ENCODE measurements at regions not wholly inside any gene's neighbourhood (a gene's known extent, or its start where the extent isn't known, plus 50 kb on each side); places are given as distances from the start of the nearest gene placed in this dataset.

DNA sequence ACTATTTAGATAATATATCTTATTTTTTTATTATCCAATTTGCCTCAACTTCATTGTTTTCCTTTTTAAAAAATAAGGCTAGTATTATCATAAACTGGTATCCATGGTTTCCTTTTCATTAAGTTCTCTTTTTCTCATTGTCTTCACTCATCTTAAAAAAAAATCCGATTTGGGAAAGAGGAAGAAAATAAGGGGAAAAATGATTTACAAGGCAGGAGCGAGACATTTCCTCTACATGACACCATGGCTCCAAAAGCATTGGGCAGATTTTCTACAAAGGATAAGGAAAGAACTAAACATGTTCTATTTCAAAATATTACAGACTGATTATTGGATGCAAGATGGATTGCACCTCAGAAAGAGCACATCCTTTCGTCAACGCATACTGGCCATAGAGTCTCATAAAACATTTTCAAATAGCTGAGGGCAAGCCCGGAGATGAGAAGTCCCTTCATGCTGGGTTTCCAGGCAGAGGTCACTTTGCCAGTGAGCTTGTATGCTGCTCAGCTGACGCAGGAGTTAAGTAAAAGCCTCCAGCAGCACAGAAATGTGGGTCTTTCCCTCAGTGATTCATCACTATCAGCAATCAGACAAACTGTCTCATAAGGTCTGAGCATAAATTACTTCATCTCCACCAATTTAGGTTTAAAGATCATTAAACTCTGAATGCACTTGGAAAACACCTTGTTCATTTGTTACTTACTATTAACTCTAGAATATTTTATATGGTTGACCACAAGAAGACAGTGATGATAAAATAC is 129.0 kb upstream of the TNFAIP3 start:
- no peak overlapping the region for H3K14ac ChIP-seq (ENCODE audit: insufficient read length)
- no peak for TF ChIP-seq ZNF274 (IDR thresholded peaks at IDR 0.05; ENCODE audit: borderline replicate concordance, extremely low read depth, low read length)
- no peak for TF ChIP-seq JUN (IDR thresholded peaks at IDR 0.05; ENCODE audit: low read depth, low read length)
- no peak overlapping the region for H4K8ac ChIP-seq (ENCODE audit: extremely low read depth, insufficient read depth, low read length)
- H2BK120ac ChIP-seq (replicated peaks; ENCODE audit: low read depth, low read length), result no peak overlapping the region
- H2BK15ac ChIP-seq (ENCODE audit: low read length), result no peak overlapping the region
- no peaks in the 10 kb centered on the region for H3K9me3 ChIP-seq (ENCODE audit: insufficient read depth in 2 of 2, low read depth in 1 of 2, low read length in 1 of 2)
- CTCF ChIA-PET (ENCODE audit: partially characterized antibody), result interaction anchor here (1.0 kb wide), 1 partner anchor 424 kb away, joined by 3 read pairs; no protein-coding TSS in a partner anchor
- FAIRE-seq (no peak), DNase-seq (ENCODE audit: low read depth in 1 of 2, low spot score in 2 of 2) (no peak)
- no peaks in the 10 kb centered on the region for H4K20me1 ChIP-seq (replicated peaks in 1 of 2; ENCODE audit: control insufficient read depth in 1 of 2, insufficient read depth in 2 of 2, low read length in 2 of 2)
- no peaks in the 10 kb centered on the region for H3K27me3 ChIP-seq (replicated peaks in 1 of 4; ENCODE audit: control insufficient read depth in 3 of 4, extremely low read depth in 1 of 4, insufficient read depth in 3 of 4, low read length in 3 of 4)
- no peaks in the 10 kb centered on the region for H3K36me3 ChIP-seq (ENCODE audit: control insufficient read depth in 2 of 4, insufficient read depth in 4 of 4, low read length in 3 of 4)
- H3K23ac ChIP-seq (ENCODE audit: insufficient read length), result no peak overlapping the region
- H2AK5ac ChIP-seq (ENCODE audit: low read depth, low read length), result no peak overlapping the region
- H3K4me3 ChIP-seq (ENCODE audit: extremely low read depth in 1 of 4, insufficient read depth in 2 of 4, low read depth in 3 of 4, low read length in 4 of 4), result no peak overlapping the region
- no peak overlapping the region for H3K9ac ChIP-seq (replicated peaks in 1 of 4; ENCODE audit: extremely low read depth in 1 of 4, low read depth in 3 of 4, low read length in 3 of 4)
- H4K91ac ChIP-seq (replicated peaks; ENCODE audit: insufficient read length, low read length), result no peak overlapping the region
- POLR2A ChIA-PET (ENCODE audit: partially characterized antibody), result no interaction called here
- no peak overlapping the region for H3K56ac ChIP-seq (replicated peaks; ENCODE audit: insufficient read length, low read depth, low read length)
- no peak overlapping the region for H3K27ac ChIP-seq (ENCODE audit: low read depth, low read length)
- H3K79me2 ChIP-seq (ENCODE audit: control insufficient read depth in 1 of 2, insufficient read depth in 2 of 2, low read length in 2 of 2), result no peaks in the 10 kb centered on the region
- no peak overlapping the region for H2BK12ac ChIP-seq (ENCODE audit: low read depth, low read length)
- no peaks in the 10 kb centered on the region for H3K79me1 ChIP-seq (ENCODE audit: low read depth, low read length)
- H3K4me2 ChIP-seq (ENCODE audit: insufficient read depth in 1 of 2, low read depth in 2 of 2, low read length in 2 of 2), result no peak overlapping the region
- no peaks in the 10 kb centered on the region for H3K23me2 ChIP-seq (ENCODE audit: low read depth, low read length)
- 85% methylated on average over 6 of the region's 6 CpGs; no CpG with 5 or more reads in 1 of the 2 experiments for WGBS, 2 experiments (ENCODE audit: extremely low coverage in 1 of 2, insufficient coverage in 1 of 2, insufficient read length in 1 of 2, insufficient replicate concordance in 2 of 2, low coverage in 1 of 2, low lambda C conversion rate in 2 of 2, missing lambda C conversion rate in 1 of 2)
- no peak overlapping the region for H2BK20ac ChIP-seq (ENCODE audit: low read length)
- no peak overlapping the region for H4K5ac ChIP-seq (ENCODE audit: insufficient read length, low read depth, low read length)
- no peak overlapping the region for H2BK5ac ChIP-seq (ENCODE audit: low read depth, low read length)
- H3K4me1 ChIP-seq (replicated peaks in 1 of 4; ENCODE audit: control insufficient read depth in 3 of 4, insufficient read depth in 4 of 4, low read length in 3 of 4), result 0 out of 7 replicates have a peak, but pooled peaks cover 0 to 3% (median under 1%) of the 10 kb centered on the region in 4 experiments
- H2AFZ ChIP-seq (ENCODE audit: low read length), result no peak overlapping the region
- no peak overlapping the region for H3K18ac ChIP-seq (ENCODE audit: extremely low read depth, low read length)
- H3K4ac ChIP-seq (replicated peaks; ENCODE audit: insufficient read length, low read depth, low read length), result no peak overlapping the region

Data from H1 (cell line).